ENCODE measurements at regions not wholly inside any gene's neighbourhood (a gene's known extent, or its start where the extent isn't known, plus 50 kb on each side); places are given as distances from the start of the nearest gene placed in this dataset.

GRCh38 chr6:155818698-155819097 is 363.1 kb upstream of the NOX3 start:
- intact Hi-C loops (cut with micrococcal nuclease) = no loop called here
- Histone ChIP-seq H4K91ac (ENCODE audit: insufficient read depth, low read depth, low read length) (no peak overlapping the region), H3K79me1 (ENCODE audit: low read depth in 1 of 2, low read length in 2 of 2) (no peaks in the 10 kb centered on the region), H3K9me3 (ENCODE audit: control insufficient read depth, insufficient read depth, low read length) (no peaks in the 10 kb centered on the region), H4K20me1 (ENCODE audit: insufficient read depth, low read length) (no peaks in the 10 kb centered on the region), H3K4me1 (ENCODE audit: control insufficient read depth, insufficient read depth, low read length) (no peaks in the 10 kb centered on the region), H2BK15ac (ENCODE audit: low read depth, low read length) (no peak overlapping the region), H2AK5ac (ENCODE audit: low read depth, low read length) (no peak overlapping the region), H3K56ac (ENCODE audit: extremely low read depth, insufficient read depth, low read length) (no peak overlapping the region), H2BK120ac (ENCODE audit: low read depth, low read length) (no peak overlapping the region), H3K9me1 (ENCODE audit: insufficient read depth, low read length) (no peaks in the 10 kb centered on the region), H4K5ac (ENCODE audit: low read depth, low read length) (no peak overlapping the region), H2BK5ac (ENCODE audit: low read depth, low read length, poor library complexity, severe bottlenecking) (no peak overlapping the region), H3K18ac (ENCODE audit: low read depth, low read length) (no peak overlapping the region), H3K27ac (ENCODE audit: insufficient read depth, low read length) (no peak overlapping the region), H3K27me3 (ENCODE audit: control insufficient read depth, insufficient read depth, low read length) (no peaks in the 10 kb centered on the region), H2AFZ (replicated peaks; ENCODE audit: low read length, poor library complexity) (peak overlapping the region; percentile 21), H3K4me2 (ENCODE audit: low read depth, low read length) (no peak overlapping the region), H3K36me3 (ENCODE audit: control insufficient read depth, insufficient read depth, low read length) (no peaks in the 10 kb centered on the region), H3K4me3 (ENCODE audit: insufficient read depth, low read depth, low read length) (no peak overlapping the region), H3K9ac (ENCODE audit: low read depth, low read length) (no peak overlapping the region), H2AK9ac (replicated peaks; ENCODE audit: low read depth, low read length, poor library complexity) (no peak overlapping the region), H3K14ac (replicated peaks; ENCODE audit: low read depth, low read length) (no peak overlapping the region), H4K8ac (ENCODE audit: low read depth in 2 of 2, low read length in 2 of 2) (no peak overlapping the region), H3K4ac (ENCODE audit: low read depth, low read length) (no peak overlapping the region), H2BK20ac (ENCODE audit: low read depth, low read length) (no peak overlapping the region), H3K23ac (ENCODE audit: low read depth, low read length) (no peak overlapping the region)
- no TSS peak for BruUV-seq (replicated peaks)
- TF ChIP-seq POLR2A (IDR thresholded peaks at IDR 0.05; ENCODE audit: low read depth, low read length) (no peak), ELK1 (IDR thresholded peaks at IDR 0.05; ENCODE audit: borderline replicate concordance, low read depth, low read length) (no peak), RAD21 (IDR thresholded peaks at IDR 0.05; ENCODE audit: low read length) (no peak), MAFK (IDR thresholded peaks at IDR 0.05; ENCODE audit: low read depth, low read length) (no peak), USF2 (IDR thresholded peaks at IDR 0.05; ENCODE audit: low read depth, low read length) (no peak)
- POLR2A ChIA-PET (ENCODE audit: unreplicated experiment) = no interaction called here
- in situ Hi-C loops (cut with MboI; ENCODE audit: low sequenced_read_pairs) = no loop called here
- dilution Hi-C loops (cut with HindIII; ENCODE audit: low sequenced_read_pairs, unreplicated experiment) = no loop called here
- no peak for DNase-seq
- no CpG with 5 or more reads among the region's 7 CpGs for WGBS, 2 experiments (ENCODE audit: extremely low coverage in 2 of 2, insufficient read length in 1 of 2)
- CTCF ChIA-PET = no interaction called here
- ATAC-seq (ENCODE audit: low read depth) = no peak
